ENCODE measurements at regions not wholly inside any gene's neighbourhood (a gene's known extent, or its start where the extent isn't known, plus 50 kb on each side); places are given as distances from the start of the nearest gene placed in this dataset.

DNA sequence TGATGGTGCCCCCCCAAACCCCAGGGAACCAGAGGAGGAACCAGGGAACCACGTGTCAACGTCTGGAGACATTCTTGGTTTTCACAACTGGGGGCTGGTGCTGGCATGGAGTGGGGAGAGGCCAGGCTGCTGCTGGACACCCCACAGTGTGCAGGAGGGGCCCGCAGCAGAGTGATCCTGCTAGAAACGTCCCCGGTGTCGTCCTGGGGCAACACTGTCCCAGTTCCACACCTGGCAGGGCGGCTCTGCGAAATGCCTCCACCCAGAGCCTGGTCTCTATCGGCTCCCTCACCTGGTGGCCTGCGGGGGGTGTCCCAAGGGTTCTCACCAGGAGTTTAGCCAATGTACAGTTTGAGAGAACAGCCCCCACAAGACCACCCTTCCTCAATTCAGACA is 226.3 kb downstream of the CTTN start:
- Mint-ChIP-seq H3K4me3 (no peak overlapping the region), H3K36me3 (ENCODE audit: insufficient read depth in 1 of 3, low read depth in 3 of 3) (peaks cover 0 to 3% (median 0%) of the 10 kb centered on the region in 3 experiments; a peak in 2 of 7 replicates), H3K27me3 (ENCODE audit: low read depth) (no peaks in the 10 kb centered on the region; the same call in none of the 2 replicates), H3K4me1 (peaks cover 10 to 16% of the 10 kb centered on the region in 2 experiments), H3K9me3 (no peaks in the 10 kb centered on the region), H3K27ac (no peak overlapping the region)
- Histone ChIP-seq H3K79me1 (ENCODE audit: insufficient read depth, low read depth, low read length, poor library complexity, severe bottlenecking) (no peaks in the 10 kb centered on the region), H2BK15ac (ENCODE audit: low read depth, low read length) (no peak overlapping the region), H2BK120ac (ENCODE audit: low read depth, low read length, poor library complexity, severe bottlenecking) (no peak overlapping the region), H2BK20ac (ENCODE audit: low read depth, low read length, poor library complexity, severe bottlenecking) (no peak overlapping the region), H3K9ac (ENCODE audit: extremely low read depth, insufficient read length, low read length) (no peak overlapping the region), H4K91ac (ENCODE audit: insufficient read length, low read depth, low read length) (no peak overlapping the region), H4K5ac (ENCODE audit: insufficient read length, low read depth, low read length) (no peak overlapping the region), H2BK12ac (ENCODE audit: insufficient read length, low read depth, low read length) (no peak overlapping the region), H3K79me2 (ENCODE audit: insufficient read depth, low read length) (peaks cover 2% of the 10 kb centered on the region; the same call in 1 of the 2 replicates), H3K23ac (ENCODE audit: insufficient read length, low read depth, low read length) (no peak overlapping the region), H3K18ac (ENCODE audit: insufficient read length, low read depth, low read length) (no peak overlapping the region), H4K20me1 (ENCODE audit: control insufficient read depth, insufficient read depth, insufficient read length) (no peaks in the 10 kb centered on the region), H3K27me3 (ENCODE audit: insufficient read depth, low read length) (no peaks in the 10 kb centered on the region), H3K4me1 (ENCODE audit: insufficient read depth, low read length) (no peaks in the 10 kb centered on the region), H3K27ac (ENCODE audit: insufficient read length, low read depth, low read length) (no peak overlapping the region), H3K4ac (ENCODE audit: low read depth, low read length) (no peak overlapping the region), H2AFZ (ENCODE audit: low read length) (no peak overlapping the region), H3K14ac (ENCODE audit: insufficient read depth, low read length) (no peak overlapping the region), H3T11ph (ENCODE audit: low read length) (no peak overlapping the region), H2AK5ac (ENCODE audit: insufficient read length, low read length) (no peak overlapping the region), H3K9me3 (ENCODE audit: control insufficient read depth, low read depth, low read length) (no peaks in the 10 kb centered on the region), H4K8ac (replicated peaks; ENCODE audit: insufficient read length, low read depth, low read length) (no peak overlapping the region), H2BK5ac (ENCODE audit: insufficient read length, low read length) (no peak overlapping the region), H3K4me2 (ENCODE audit: insufficient read depth, insufficient read length, low read length) (no peak overlapping the region), H3K23me2 (ENCODE audit: insufficient read length, low read depth, low read length, poor library complexity, severe bottlenecking) (no peaks in the 10 kb centered on the region), H3K56ac (ENCODE audit: insufficient read length, low read depth, low read length) (no peak overlapping the region)
- TF ChIP-seq, protein P1, sequence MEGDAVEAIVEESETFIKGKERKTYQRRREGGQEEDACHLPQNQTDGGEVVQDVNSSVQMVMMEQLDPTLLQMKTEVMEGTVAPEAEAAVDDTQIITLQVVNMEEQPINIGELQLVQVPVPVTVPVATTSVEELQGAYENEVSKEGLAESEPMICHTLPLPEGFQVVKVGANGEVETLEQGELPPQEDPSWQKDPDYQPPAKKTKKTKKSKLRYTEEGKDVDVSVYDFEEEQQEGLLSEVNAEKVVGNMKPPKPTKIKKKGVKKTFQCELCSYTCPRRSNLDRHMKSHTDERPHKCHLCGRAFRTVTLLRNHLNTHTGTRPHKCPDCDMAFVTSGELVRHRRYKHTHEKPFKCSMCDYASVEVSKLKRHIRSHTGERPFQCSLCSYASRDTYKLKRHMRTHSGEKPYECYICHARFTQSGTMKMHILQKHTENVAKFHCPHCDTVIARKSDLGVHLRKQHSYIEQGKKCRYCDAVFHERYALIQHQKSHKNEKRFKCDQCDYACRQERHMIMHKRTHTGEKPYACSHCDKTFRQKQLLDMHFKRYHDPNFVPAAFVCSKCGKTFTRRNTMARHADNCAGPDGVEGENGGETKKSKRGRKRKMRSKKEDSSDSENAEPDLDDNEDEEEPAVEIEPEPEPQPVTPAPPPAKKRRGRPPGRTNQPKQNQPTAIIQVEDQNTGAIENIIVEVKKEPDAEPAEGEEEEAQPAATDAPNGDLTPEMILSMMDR (conservative IDR thresholded peaks at IDR 0.05), result no peak
- no peak for DNase-seq
- no CpG with 5 or more reads among the region's 10 CpGs for WGBS (ENCODE audit: extremely low coverage, insufficient read length, low lambda C conversion rate)
